GM21717 (cell line): ENCODE measurements at regions not wholly inside any gene's neighbourhood (a gene's known extent, or its start where the extent isn't known, plus 50 kb on each side); places are given as distances from the start of the nearest gene placed in this dataset.

Experiments used
- ATAC-seq: cut with Tn5 transposase; IDR thresholded peaks from one replicate; pipeline ENCODE4 v1.9.1; 2021; ENCODE audit warnings: mild to moderate bottlenecking, moderate library complexity; ENCODE audit not compliant: unreplicated experiment

DNA sequence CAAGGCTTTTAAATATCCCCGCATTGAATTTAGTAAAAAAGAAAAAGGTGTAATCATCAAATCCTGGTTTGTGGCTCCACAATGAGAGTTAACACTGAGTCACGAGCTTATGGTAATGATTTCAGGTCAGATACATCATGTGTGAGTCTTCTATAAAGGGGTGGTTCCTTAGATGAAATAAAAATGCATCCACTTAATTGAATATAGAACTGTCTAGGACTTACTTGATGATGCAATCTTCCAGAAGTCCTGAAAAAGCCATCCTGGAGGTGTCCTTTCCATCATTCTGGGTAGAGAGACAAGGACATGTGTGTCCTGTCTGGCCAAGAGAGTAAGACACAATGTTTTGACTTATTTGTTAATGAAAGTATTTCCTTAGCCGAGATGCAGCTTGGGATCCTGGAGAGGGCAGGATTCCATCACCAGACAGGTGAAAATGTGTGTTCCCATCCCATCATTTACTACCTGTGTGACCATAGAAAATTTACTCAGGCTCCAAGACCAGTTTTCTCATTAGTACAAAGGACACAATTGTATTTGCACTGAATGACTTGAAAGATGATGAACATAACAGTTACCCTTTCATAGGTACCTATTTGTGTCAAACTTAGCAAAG is 1539.8 kb upstream of the PIK3C3 start:
- ATAC-seq: no peak

DNA sequence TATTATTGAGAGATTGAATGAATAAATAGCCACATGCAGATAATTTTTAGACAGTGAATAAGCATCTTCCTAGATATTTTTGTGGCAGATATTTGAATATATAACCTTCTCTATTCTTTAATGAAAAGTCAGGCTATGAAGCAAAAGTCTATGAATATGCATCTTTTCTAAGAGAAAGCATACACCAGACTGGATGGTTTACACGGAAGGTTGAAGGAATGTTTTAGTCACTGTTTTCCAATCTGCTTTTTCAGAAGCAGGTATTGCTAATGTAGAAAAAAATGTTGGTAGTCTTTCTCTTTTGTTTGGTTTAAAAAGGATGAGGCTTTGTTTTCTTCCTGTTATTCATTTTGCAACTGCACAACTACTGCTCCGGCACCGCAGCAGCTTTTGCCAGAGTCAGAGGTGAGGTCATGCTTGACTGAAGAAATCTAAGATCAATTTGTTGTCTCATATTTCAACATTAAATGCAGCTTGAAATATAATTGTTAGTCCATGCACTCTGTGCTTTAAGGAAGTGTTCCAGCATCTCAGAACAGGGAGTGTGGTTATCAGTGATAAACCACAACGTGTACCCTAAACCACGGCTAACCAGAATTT is 1540.8 kb upstream of the PIK3C3 start:
- no peak for ATAC-seq

DNA sequence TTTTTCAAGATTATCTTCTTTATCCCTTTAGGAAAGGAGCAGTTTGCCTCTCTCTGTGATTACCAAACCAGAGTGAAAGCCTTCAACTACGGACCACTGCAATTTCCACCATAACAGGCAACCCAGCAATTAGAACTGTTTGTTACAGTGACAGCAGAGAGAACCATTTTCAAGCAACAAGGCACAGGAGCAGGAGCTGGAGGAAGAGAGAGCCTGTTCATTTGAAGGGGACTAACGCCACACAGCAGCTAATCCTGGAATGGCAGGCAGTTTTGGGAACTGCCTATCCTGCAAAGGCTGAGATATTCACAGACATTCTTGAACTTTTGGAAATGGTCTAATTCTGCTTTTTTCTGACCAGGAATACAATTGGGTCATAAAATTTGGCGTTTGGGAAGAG is 1541.9 kb upstream of the PIK3C3 start:
- ATAC-seq: no peak

DNA sequence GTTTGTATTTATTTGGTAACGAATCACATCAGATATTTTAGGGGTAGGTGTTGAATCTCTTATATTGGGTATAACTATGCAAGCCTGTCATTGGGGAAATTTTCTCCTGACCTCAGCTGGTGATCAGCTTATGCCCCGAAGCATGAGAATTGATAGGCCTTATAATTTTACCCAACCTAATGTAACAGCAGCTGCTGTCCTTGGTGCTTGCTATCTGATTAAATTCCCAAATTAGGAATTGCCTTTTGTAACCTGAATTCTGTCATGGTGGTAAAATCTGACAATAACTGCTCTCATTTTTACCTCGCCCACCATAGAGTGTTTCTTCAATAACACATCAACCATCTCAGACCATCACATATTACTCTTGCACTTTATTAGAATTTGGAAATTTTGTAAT is 1542.6 kb upstream of the PIK3C3 start:
- no peak for ATAC-seq

DNA sequence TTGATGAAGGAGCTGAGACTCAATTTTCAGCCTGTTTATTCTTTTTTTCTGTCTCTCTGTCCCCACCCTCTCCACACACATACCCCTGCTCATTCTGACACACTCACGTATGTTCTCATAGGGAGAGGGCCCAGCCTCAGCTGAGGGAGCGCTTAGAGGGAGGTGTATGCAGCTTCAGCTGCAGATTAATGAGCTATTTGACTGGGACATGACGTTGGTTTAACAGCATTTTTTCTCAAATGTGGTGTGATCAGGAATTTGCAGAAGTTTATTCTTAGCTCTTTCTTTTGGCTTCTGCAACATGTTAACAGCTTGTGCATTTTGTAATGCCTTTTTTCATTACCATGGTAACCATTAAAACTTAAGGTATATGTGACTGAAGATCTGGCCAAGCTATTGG is 1547.1 kb upstream of the PIK3C3 start:
- ATAC-seq: no peak

DNA sequence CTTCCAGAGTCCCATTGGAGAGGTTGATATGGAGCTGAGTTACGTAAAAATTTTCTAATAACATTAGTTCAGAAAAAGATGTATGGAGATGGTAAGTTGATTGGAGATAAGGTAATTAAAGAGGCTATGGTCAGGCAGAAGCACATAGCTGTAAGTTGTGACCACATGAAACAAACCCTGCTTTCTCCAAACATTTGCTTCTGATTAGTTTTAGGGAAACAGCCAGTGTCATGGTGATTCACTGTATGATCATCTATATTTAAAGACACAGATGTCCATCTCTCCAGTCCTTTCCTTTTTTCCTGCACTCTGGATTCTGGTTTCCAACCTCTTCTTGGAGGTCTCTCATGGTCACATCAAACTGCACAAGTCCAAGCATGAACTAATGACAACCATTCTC is 1550.8 kb upstream of the PIK3C3 start:
- no peak for ATAC-seq

DNA sequence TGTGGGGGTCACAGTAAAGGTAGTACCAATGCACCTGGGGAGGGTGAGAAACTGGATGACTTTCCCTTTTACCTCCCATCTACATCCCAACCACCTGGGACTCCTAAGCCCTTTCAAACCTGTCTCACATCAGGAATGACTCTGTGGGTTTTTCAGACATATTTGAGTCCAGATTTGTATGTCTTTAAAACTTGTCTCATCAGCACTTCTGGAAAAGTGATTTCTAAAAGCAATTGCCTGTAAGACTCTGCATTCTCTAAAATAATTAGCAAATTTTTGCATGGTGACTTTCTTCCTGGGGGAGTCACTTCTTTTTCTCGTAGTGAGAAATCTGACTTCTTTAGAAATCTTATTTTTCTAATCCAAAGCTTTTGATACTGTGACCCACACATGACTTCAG is 1553.0 kb upstream of the PIK3C3 start:
- no peak for ATAC-seq

DNA sequence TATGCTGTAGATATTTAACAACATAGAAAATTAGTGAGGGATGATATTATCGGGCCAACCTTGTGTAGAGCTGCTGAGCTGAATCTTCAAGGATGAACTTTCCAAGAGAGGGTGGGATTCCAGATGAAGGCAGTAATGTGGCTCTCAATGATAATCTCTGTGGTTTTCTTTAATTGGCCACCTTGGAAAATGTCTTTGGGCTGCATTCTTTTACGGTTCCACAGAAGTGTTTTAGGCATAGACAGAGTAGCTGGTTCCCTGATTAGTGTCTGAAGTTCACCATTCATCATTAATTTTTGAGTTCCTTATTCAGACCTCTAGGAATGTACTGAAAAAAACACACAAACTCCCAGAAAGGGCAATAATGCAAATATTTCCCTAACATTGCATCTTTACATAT is 1566.9 kb upstream of the PIK3C3 start:
- no peak for ATAC-seq

DNA sequence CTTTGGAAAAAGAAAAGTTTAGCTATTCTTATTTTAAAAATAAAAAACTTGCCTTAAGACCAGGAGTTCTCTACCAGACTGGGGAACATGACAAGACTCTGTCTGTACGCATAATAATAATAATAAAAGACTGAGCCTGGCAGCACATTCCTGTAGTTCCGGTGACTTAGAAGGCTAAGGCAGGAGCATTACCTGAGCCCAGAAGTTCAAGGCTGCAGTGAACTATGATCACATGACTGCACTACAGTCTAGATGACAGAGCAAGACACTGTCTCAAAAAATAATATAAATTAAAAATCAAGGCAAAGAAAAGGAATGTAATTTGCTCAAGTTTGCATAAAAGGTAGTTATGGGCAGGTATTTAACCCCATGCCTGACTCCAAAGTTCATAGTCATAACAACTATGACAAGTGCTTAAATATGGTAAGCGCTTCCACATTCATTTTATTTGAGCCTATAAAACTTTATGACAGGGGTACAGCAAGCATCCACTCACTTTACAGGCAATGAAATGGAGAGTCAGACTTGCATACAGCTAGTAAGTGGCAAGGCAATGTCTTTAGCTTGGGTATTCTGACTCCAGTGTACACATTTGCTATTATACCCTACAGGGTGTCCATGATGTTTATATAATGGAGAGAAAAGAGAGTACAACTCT is 1567.8 kb upstream of the PIK3C3 start:
- no peak for ATAC-seq

DNA sequence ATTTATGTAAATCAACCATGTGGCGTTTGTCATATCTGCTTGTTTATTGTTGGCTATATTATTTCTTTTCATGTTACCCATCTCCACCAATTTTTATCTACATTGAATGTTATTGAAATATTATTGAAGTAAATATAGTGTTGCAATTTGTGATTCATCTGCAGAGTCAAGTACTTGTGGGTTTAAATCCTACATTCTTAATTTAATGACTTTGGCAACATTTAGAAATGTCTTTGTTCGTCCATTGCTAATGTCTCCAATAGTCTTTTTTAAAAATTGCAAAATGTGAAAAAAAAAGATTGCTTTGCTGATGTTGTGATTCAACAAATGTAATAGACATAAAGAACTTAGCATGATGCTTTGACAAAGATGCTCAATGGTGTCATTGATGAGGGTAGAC is 1572.8 kb upstream of the PIK3C3 start:
- ATAC-seq: no peak

DNA sequence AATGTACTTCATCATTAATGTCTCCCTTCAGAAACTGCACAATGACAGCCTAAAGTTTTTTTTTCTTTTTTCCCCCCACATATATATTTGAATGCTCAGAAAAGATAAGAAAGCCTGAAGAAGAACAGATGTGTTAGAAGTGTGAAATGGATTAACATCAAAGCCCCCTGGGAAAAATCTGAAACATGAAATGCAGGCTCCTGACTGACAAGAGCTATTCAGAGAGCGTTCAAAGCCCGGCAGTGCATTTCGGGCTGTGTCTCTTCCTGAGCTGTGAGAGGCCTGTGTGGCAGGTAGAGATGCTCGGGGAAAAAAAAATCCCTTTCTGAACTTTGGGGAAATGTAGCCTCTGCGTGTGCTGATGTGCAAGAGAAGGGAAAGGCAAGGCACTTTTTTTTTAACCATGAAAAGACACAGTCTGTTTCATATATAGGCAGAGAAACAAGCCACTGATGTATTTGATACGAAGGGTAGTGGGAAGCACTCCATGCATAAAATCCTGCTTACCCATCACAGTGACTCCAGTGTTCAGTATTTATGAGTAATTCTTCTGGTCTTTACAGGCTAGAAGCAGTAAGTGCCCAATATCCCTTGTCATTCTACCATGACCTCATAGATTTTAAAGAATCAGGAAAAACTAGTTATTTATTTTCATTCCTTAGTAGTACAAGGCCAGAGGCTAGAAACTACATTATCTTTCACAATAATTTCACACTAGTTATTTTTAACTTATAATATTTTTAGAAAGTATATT is 1574.2 kb upstream of the PIK3C3 start:
- no peak for ATAC-seq

DNA sequence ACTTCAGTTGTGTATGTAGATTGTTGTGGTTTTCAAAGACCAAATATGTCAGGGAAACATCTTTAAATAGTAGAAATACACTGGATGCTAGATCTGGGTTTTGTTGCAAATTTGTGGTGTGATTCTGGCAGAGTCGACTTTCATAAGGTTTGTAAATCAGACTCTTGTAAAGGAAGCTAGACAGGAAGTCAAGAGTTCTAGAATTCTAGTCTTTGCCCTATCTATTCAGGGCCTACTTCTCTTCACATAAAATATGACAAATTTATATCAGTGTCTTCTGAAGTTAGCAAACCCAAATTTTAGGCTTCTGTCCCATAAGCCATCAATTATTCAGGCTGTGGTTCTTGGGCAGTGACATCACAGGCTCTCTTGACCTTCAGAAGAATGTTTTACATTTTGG is 1579.2 kb upstream of the PIK3C3 start:
- ATAC-seq: no peak

DNA sequence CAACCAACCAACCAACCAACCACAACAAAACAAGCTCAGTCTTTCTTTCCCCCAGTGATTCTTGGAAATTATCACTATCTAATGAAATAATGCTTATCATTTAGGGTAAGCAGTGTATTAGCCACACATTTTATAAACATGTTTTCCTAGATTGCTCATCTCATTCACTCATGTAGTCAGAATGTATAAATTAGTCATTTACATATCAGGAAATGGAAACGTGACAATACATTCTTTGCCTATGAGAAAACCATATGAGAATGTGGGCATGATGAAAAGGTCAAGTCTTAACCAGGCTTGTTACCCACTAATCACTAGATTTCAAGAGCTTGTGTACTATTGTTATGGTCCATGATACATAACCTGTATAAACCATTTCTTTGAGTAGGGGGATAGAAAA is 1583.4 kb upstream of the PIK3C3 start:
- ATAC-seq: no peak

DNA sequence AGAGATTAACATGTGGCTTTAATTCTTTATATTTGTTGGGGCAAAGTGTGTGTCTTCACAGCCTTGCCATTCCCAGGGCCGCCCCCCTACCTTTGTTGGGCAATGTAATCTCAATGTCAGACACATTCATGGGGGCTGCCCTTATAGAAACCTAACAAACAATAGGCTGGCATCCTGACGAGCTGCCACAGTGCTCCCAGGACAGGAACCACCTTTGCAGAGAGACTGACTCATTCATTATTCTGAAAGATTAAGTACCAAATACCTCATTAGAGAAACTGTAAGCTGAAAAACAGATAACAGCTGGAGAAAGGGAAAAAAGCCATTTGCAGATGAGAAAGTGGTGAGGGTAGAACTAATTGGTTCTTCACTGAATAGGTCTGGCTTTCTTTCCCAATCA is 1587.5 kb upstream of the PIK3C3 start:
- ATAC-seq: no peak

DNA sequence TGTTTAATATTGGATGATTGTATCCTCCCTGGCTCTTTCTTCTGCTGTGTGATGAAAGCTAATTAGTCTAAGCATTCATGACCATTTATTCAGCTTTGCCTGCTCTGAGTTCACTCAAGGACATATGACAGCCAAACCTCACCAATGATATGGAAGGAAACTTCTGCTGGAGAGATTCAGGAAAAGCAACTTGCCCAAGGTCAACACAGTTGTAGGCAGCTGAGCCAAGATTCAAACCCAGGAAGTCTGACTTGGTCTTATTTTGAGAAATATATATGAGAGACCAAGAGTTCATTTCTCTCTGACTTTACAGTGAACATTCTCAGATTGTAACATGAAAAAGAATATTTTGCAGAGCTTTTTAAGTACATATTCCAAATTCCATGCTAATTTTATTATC is 1588.5 kb upstream of the PIK3C3 start:
- ATAC-seq: no peak

DNA sequence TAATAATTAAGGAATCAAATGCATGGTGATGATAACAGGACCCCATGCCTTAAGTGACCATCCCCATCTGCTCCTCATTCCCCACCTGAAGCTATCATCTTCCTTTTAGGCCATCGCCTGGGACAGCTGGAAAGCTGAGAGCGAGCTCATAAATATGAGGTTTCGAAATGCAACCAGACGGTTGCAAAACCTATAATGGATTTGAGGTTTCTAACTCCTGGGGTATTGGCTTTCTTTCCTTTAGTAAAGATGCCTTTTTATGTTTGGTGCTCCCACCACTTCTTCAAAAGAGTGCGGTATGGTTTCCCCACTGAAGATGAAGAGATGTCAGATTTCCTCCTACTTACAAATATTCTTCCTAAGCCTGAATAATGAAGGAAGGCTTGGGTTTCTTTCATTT is 1589.5 kb upstream of the PIK3C3 start:
- no peak for ATAC-seq

DNA sequence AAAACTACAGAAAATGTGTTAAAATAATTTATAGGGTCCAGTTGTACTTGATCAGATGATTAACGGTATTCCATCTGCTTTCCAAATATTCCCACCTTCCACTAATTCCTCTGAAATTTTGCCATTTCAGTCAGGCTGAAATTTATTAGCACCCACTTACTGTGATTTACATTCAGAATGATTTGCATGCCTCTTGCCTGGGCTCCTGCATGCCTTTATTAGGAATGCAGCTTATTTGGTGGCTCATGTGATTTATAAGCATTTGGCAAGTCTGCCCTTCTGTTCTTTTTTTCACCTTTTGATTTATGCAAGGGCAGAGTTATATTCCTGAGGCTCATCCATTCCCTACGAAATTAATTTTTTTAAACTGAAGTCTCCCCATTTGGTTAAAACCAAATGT is 1594.5 kb upstream of the PIK3C3 start:
- no peak for ATAC-seq

DNA sequence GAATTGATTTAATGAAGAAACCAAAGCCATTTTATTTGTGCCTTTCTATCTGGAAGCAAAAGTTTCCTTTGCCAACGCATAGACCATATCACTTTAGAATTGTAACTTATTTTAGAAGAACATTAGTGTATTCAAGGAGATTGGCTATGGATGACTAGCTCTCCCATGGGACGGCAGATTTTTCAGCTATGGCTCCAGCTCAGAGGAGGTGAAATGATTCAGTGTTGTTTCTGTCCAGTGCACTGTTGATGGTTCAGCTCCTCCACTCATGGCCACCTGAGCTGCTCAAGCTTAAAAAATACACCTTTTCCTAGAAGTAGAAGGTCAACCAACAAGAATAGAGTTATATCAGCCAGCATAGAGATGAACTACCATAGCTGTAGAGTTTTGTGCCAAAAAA is 1597.5 kb upstream of the PIK3C3 start:
- no peak for ATAC-seq

DNA sequence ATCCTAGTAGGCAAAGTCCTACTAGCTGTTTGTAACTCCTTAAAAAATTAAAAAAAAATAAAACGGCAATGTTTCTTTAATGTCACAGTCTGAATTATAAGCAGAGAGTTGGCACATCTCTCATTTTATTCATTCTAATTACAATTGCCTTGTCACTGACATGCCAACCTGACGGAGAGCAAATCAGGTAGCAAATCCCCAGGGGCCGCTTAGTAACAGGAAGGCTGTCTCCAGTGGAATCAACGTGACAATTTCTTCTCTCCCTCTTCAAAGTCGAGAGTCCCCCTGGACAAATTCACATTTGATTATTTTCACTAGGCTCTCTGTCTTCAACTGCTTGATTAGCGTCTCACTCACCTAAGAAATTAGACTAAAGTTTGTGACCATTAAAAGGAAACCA is 1598.9 kb upstream of the PIK3C3 start:
- ATAC-seq: no peak

DNA sequence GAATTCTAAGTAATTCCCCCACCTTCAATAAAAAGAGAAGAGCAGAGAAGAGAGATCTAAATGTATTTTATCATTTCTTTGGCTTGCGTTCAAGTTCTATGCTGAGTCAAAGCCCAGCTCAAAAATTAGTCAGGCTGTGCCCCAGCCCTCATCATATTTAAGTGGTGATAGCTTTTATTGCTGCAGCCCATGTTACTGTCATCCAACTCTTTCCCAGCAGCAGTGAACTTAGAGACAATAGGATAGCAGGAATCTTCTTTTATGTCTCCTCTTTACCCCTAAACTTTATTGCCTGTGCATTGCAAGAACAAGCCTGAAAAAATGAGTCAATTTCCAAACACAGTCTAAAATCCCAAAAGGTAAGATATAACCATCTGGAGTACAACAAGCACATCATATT is 1599.3 kb upstream of the PIK3C3 start:
- no peak for ATAC-seq

DNA sequence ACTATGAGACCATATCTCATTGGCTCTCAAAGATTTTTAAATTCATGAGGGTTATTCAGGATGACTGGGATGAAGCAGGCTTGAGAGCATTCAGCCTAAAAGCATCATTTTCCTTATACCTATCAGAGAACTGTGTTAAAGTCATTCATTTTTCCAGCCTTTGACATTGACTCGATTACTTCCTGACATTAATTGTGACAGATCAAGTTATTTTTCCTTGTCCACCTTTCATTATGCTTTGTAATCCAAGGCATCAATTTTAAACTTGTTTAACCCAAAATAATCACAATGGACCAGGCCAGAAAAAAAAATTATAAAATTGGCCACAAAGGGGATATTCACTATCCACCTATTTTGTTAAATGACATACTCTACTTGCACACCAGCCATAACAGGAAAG is 1606.8 kb upstream of the PIK3C3 start:
- ATAC-seq: no peak

DNA sequence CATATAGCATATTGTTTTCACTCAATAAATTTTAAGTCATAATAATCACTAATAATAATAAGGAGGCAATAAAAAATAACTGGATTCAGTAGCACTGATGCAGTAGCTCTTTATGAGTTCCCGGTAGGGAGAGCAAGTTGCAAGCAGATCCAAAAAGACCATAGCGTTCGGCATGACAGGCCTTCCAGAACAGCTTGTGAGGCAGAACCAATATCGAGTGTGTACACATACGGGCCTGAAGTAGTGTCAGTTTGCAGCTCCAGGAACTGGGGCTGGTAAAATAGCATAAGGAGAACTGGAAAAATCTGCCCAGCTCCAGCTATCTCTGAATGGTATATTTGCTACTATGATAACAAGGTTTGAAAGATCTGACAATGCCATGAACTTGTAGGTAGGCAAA is 1607.8 kb upstream of the PIK3C3 start:
- ATAC-seq: no peak
